ENCODE measurements at regions not wholly inside any gene's neighbourhood (a gene's known extent, or its start where the extent isn't known, plus 50 kb on each side); places are given as distances from the start of the nearest gene placed in this dataset.

DNA sequence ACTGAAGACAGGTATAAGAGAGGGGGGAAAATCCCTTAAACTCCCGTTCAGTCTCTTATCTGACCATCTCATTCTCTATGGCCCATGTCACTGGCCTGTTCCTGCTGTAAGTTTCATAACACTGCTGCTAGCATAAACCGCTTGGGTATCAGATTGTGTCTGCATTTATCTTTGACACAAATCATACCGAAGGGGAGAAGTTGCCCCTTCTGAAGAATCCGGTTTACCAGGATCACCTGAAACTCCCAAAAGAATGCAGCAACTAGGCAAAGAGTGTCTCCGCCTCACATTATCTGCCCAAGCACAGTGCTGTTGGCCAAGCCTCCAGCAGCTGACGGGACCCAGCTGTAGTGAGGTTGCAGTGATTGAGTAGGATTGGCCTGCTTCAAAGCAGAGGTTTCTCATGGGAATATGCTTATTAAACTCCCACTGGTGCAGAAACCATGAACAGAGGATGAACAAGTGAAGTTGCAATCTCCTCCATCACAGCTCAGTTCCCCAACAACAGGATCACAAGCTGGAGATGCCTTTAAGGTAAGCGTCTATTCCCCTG, 71.3 kb upstream of the PUDP start:
- Histone ChIP-seq H3K23ac (ENCODE audit: low read depth, low read length, poor library complexity) (no peak overlapping the region), H2AFZ (ENCODE audit: low read length) (no peak overlapping the region), H3K4me3 (ENCODE audit: low read length in 2 of 2) (no peak overlapping the region), H3K27ac (replicated peaks; ENCODE audit: low read length) (no peak overlapping the region), H2BK5ac (ENCODE audit: low read length) (no peak overlapping the region), H2BK15ac (ENCODE audit: low read length) (no peak overlapping the region), H3K4me2 (ENCODE audit: insufficient read depth, low read length, poor library complexity, severe bottlenecking) (no peak overlapping the region), H3K14ac (ENCODE audit: low read length) (no peak overlapping the region), H3K9me3 (replicated peaks in 1 of 2; ENCODE audit: control insufficient read depth in 2 of 2, insufficient read depth in 1 of 2, low read depth in 1 of 2, low read length in 2 of 2) (no peaks in the 10 kb centered on the region), H2AK5ac (ENCODE audit: low read depth, low read length) (no peak overlapping the region), H2BK120ac (ENCODE audit: low read depth, low read length) (no peak overlapping the region), H3K4me1 (ENCODE audit: control insufficient read depth in 2 of 2, insufficient read depth in 1 of 2, low read depth in 1 of 2, low read length in 2 of 2) (no peaks in the 10 kb centered on the region), H4K8ac (ENCODE audit: low read depth, low read length) (no peak overlapping the region), H2BK12ac (ENCODE audit: low read length) (no peak overlapping the region), H3K4ac (ENCODE audit: low read length) (no peak overlapping the region), H3K9ac (ENCODE audit: low read depth, low read length, poor library complexity) (no peak overlapping the region), H3K27me3 (ENCODE audit: control insufficient read depth in 3 of 3, insufficient read depth in 3 of 3, low read depth in 1 of 3, low read length in 3 of 3) (no peaks in the 10 kb centered on the region), H3K18ac (ENCODE audit: low read length) (no peak overlapping the region), H3K36me3 (replicated peaks in 1 of 2; ENCODE audit: control insufficient read depth in 2 of 2, insufficient read depth in 2 of 2, low read length in 2 of 2) (no peaks in the 10 kb centered on the region), H3K79me1 (ENCODE audit: low read depth, low read length) (no peaks in the 10 kb centered on the region), H4K91ac (ENCODE audit: low read depth, low read length, poor library complexity) (no peak overlapping the region)
- WGBS, 2 donors (ENCODE audit: extremely low coverage in 2 of 2, insufficient read length in 2 of 2, insufficient replicate concordance in 1 of 2): no CpG with 5 or more reads among the region's 7 CpGs
- DNase-seq (ENCODE audit: low spot score): no peak

- no peak overlapping the region for H2BK5ac ChIP-seq (ENCODE audit: low read length)
- H2AK5ac ChIP-seq (ENCODE audit: low read depth, low read length): no peak overlapping the region
- H3K27ac ChIP-seq (replicated peaks; ENCODE audit: low read length): no peak overlapping the region
- H3K4me2 ChIP-seq (ENCODE audit: insufficient read depth, low read length, poor library complexity, severe bottlenecking): no peak overlapping the region
- H3K79me1 ChIP-seq (ENCODE audit: low read depth, low read length): no peaks in the 10 kb centered on the region
- no peak overlapping the region for H2BK15ac ChIP-seq (ENCODE audit: low read length)
- H3K4me3 ChIP-seq (ENCODE audit: low read length in 2 of 2): no peak overlapping the region
- no peak overlapping the region for H2BK120ac ChIP-seq (ENCODE audit: low read depth, low read length)
- no peak overlapping the region for H3K23ac ChIP-seq (ENCODE audit: low read depth, low read length, poor library complexity)
- DNase-seq (ENCODE audit: low spot score): no peak
- no peak overlapping the region for H4K91ac ChIP-seq (ENCODE audit: low read depth, low read length, poor library complexity)
- H2AFZ ChIP-seq (ENCODE audit: low read length): no peak overlapping the region
- no peak overlapping the region for H3K18ac ChIP-seq (ENCODE audit: low read length)
- H2BK12ac ChIP-seq (ENCODE audit: low read length): no peak overlapping the region
- no peak overlapping the region for H4K8ac ChIP-seq (ENCODE audit: low read depth, low read length)
- no peaks in the 10 kb centered on the region for H3K36me3 ChIP-seq (replicated peaks in 1 of 2; ENCODE audit: control insufficient read depth in 2 of 2, insufficient read depth in 2 of 2, low read length in 2 of 2)
- H3K27me3 ChIP-seq (ENCODE audit: control insufficient read depth in 3 of 3, insufficient read depth in 3 of 3, low read depth in 1 of 3, low read length in 3 of 3): no peaks in the 10 kb centered on the region
- H3K9ac ChIP-seq (ENCODE audit: low read depth, low read length, poor library complexity): no peak overlapping the region
- WGBS, 2 donors (ENCODE audit: extremely low coverage in 2 of 2, insufficient read length in 2 of 2, insufficient replicate concordance in 1 of 2): no CpG with 5 or more reads among the region's 8 CpGs
- no peaks in the 10 kb centered on the region for H3K9me3 ChIP-seq (replicated peaks in 1 of 2; ENCODE audit: control insufficient read depth in 2 of 2, insufficient read depth in 1 of 2, low read depth in 1 of 2, low read length in 2 of 2)
- H3K4me1 ChIP-seq (ENCODE audit: control insufficient read depth in 2 of 2, insufficient read depth in 1 of 2, low read depth in 1 of 2, low read length in 2 of 2): no peaks in the 10 kb centered on the region
- no peak overlapping the region for H3K4ac ChIP-seq (ENCODE audit: low read length)
- H3K14ac ChIP-seq (ENCODE audit: low read length): no peak overlapping the region
Observed at GRCh38 chrX:7218321-7219152, 70.6 kb upstream of the PUDP start.

GRCh38 chrX:7216981-7217587, 69.1 kb upstream of the PUDP start:
- no peak overlapping the region for H3K23ac ChIP-seq (ENCODE audit: low read depth, low read length, poor library complexity)
- no peaks in the 10 kb centered on the region for H3K4me1 ChIP-seq (ENCODE audit: control insufficient read depth in 2 of 2, insufficient read depth in 1 of 2, low read depth in 1 of 2, low read length in 2 of 2)
- H3K79me1 ChIP-seq (ENCODE audit: low read depth, low read length): no peaks in the 10 kb centered on the region
- no peaks in the 10 kb centered on the region for H3K9me3 ChIP-seq (replicated peaks in 1 of 2; ENCODE audit: control insufficient read depth in 2 of 2, insufficient read depth in 1 of 2, low read depth in 1 of 2, low read length in 2 of 2)
- no peak overlapping the region for H3K4me2 ChIP-seq (ENCODE audit: insufficient read depth, low read length, poor library complexity, severe bottlenecking)
- no peak overlapping the region for H4K91ac ChIP-seq (ENCODE audit: low read depth, low read length, poor library complexity)
- no peak overlapping the region for H3K4ac ChIP-seq (ENCODE audit: low read length)
- H3K18ac ChIP-seq (ENCODE audit: low read length): no peak overlapping the region
- no peak overlapping the region for H3K4me3 ChIP-seq (ENCODE audit: low read length in 2 of 2)
- no peak overlapping the region for H3K27ac ChIP-seq (replicated peaks; ENCODE audit: low read length)
- H2BK12ac ChIP-seq (ENCODE audit: low read length): no peak overlapping the region
- no peak overlapping the region for H2BK5ac ChIP-seq (ENCODE audit: low read length)
- H3K36me3 ChIP-seq (replicated peaks in 1 of 2; ENCODE audit: control insufficient read depth in 2 of 2, insufficient read depth in 2 of 2, low read length in 2 of 2): no peaks in the 10 kb centered on the region
- no CpG with 5 or more reads among the region's 6 CpGs for WGBS, 2 donors (ENCODE audit: extremely low coverage in 2 of 2, insufficient read length in 2 of 2, insufficient replicate concordance in 1 of 2)
- H3K14ac ChIP-seq (ENCODE audit: low read length): no peak overlapping the region
- H2AK5ac ChIP-seq (ENCODE audit: low read depth, low read length): no peak overlapping the region
- no peak overlapping the region for H2AFZ ChIP-seq (ENCODE audit: low read length)
- H2BK120ac ChIP-seq (ENCODE audit: low read depth, low read length): no peak overlapping the region
- no peak for DNase-seq (ENCODE audit: low spot score)
- H4K8ac ChIP-seq (ENCODE audit: low read depth, low read length): no peak overlapping the region
- H2BK15ac ChIP-seq (ENCODE audit: low read length): no peak overlapping the region
- H3K27me3 ChIP-seq (ENCODE audit: control insufficient read depth in 3 of 3, insufficient read depth in 3 of 3, low read depth in 1 of 3, low read length in 3 of 3): no peaks in the 10 kb centered on the region
- H3K9ac ChIP-seq (ENCODE audit: low read depth, low read length, poor library complexity): no peak overlapping the region

- Histone ChIP-seq H3K27me3 (ENCODE audit: control insufficient read depth in 3 of 3, insufficient read depth in 3 of 3, low read depth in 1 of 3, low read length in 3 of 3) (no peaks in the 10 kb centered on the region), H3K4me1 (ENCODE audit: control insufficient read depth in 2 of 2, insufficient read depth in 1 of 2, low read depth in 1 of 2, low read length in 2 of 2) (no peaks in the 10 kb centered on the region), H3K4me3 (ENCODE audit: low read length in 2 of 2) (no peak overlapping the region), H2AK5ac (ENCODE audit: low read depth, low read length) (no peak overlapping the region), H3K27ac (replicated peaks; ENCODE audit: low read length) (no peak overlapping the region), H3K4ac (ENCODE audit: low read length) (no peak overlapping the region), H2BK120ac (ENCODE audit: low read depth, low read length) (no peak overlapping the region), H2BK12ac (ENCODE audit: low read length) (no peak overlapping the region), H2BK15ac (ENCODE audit: low read length) (no peak overlapping the region), H3K79me1 (ENCODE audit: low read depth, low read length) (no peaks in the 10 kb centered on the region), H3K18ac (ENCODE audit: low read length) (no peak overlapping the region), H3K23ac (ENCODE audit: low read depth, low read length, poor library complexity) (no peak overlapping the region), H4K8ac (ENCODE audit: low read depth, low read length) (no peak overlapping the region), H3K9ac (ENCODE audit: low read depth, low read length, poor library complexity) (no peak overlapping the region), H3K36me3 (replicated peaks in 1 of 2; ENCODE audit: control insufficient read depth in 2 of 2, insufficient read depth in 2 of 2, low read length in 2 of 2) (no peaks in the 10 kb centered on the region), H4K91ac (ENCODE audit: low read depth, low read length, poor library complexity) (no peak overlapping the region), H3K14ac (ENCODE audit: low read length) (no peak overlapping the region), H3K4me2 (ENCODE audit: insufficient read depth, low read length, poor library complexity, severe bottlenecking) (no peak overlapping the region), H2BK5ac (ENCODE audit: low read length) (no peak overlapping the region), H3K9me3 (replicated peaks in 1 of 2; ENCODE audit: control insufficient read depth in 2 of 2, insufficient read depth in 1 of 2, low read depth in 1 of 2, low read length in 2 of 2) (no peaks in the 10 kb centered on the region), H2AFZ (ENCODE audit: low read length) (no peak overlapping the region)
- DNase-seq (ENCODE audit: low spot score): no peak
Observed at GRCh38 chrX:7215842-7216241, 67.9 kb upstream of the PUDP start.
